Inflammatory macrophage (primary cell): ENCODE measurements at regions not wholly inside any gene's neighbourhood (a gene's known extent, or its start where the extent isn't known, plus 50 kb on each side); places are given as distances from the start of the nearest gene placed in this dataset.

ENCODE experiments used
- DNase-seq, 2 donors: peaks; one replicate each; pipeline ENCODE4 v3.0.0-alpha.2; 2020 to 2022

DNA sequence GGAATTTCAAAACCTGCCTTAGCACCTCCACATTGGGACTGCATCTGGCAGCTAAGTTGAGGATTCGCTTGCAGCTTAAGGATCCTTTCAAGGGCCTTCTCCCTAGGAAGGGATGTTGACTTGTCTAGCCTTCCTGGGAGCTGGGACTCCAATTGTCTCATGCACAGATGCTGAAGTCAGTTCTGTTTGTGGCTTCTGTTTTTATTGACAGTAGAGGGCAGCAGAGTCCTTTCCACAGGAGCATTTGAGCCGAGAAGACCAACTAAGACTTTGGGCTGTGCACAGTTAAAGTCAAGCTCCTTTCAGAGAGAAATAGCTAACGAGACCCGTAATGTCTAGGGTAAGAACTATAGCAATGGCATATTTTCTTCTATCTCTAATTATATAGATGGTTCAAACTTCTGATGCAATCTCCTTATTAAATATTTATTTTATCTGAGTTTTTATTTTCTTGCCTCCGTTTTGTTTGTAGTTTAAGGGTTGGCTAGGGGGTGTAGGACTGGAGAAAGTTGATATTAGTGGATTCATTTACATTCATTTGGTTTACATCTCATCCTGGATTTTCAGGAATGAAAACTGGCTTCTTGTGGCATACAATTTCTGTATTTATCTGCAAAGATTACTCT, 59.7 kb upstream of the KBTBD8 start:
- peak; percentile 55 to 56 for DNase-seq

DNA sequence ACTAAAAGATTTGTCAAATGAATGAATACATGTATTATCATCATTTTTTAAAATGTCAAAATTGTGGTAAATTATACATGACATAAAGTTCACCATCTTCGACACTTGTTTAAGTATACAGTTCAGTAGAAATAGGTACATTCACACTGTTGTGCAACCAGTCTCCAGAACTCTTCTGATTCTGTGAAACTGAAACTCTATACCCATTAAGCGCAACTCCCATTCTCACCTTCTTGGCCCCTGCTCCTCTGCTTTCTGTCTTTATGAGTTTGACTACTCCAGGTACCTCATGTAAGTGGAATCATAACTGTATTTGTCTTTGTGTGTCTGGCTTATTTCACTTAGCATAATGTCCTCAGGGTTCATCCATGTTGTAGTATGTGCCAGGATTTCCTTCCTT, 50.1 kb upstream of the KBTBD8 start:
- DNase-seq: no peak
